ENCODE measurements at regions not wholly inside any gene's neighbourhood (a gene's known extent, or its start where the extent isn't known, plus 50 kb on each side); places are given as distances from the start of the nearest gene placed in this dataset.
A peak's percentile ranks its signal among the peaks of the same experiment; 100 is the strongest.

GRCh38 chr12:94770791-94771190 lies 120.4 kb upstream of the TMCC3 start:
- H3K4me3 ChIP-seq (ENCODE audit: low read depth, low read length): no peak overlapping the region
- no peak for DNase-seq (ENCODE audit: low read depth)
- TF ChIP-seq CTCF (IDR thresholded peaks at IDR 0.05; ENCODE audit: low read depth, low read length, missing control alignments): no peak
- in situ Hi-C loops (cut with HindIII; ENCODE audit: low sequenced_read_pairs): no loop called here

- no peak for TF ChIP-seq CTCF (IDR thresholded peaks at IDR 0.05; ENCODE audit: low read depth, low read length, missing control alignments)
- DNase-seq (ENCODE audit: low read depth): no peak
- in situ Hi-C loops (cut with HindIII; ENCODE audit: low sequenced_read_pairs): no loop called here
- no peak overlapping the region for H3K4me3 ChIP-seq (ENCODE audit: low read depth, low read length)
These were observed 119.7 kb upstream of the TMCC3 start for GRCh38 chr12:94769776-94770759.

- no peak overlapping the region for H3K4me3 ChIP-seq (ENCODE audit: low read depth, low read length)
- no peak for DNase-seq (ENCODE audit: low read depth)
- no peak for TF ChIP-seq CTCF (IDR thresholded peaks at IDR 0.05; ENCODE audit: low read depth, low read length, missing control alignments)
- in situ Hi-C loops (cut with HindIII; ENCODE audit: low sequenced_read_pairs): no loop called here
These were observed 118.7 kb upstream of the TMCC3 start for GRCh38 chr12:94769047-94769420.

- in situ Hi-C loops (cut with HindIII; ENCODE audit: low sequenced_read_pairs): no loop called here
- no peak for DNase-seq (ENCODE audit: low read depth)
- no peak for TF ChIP-seq CTCF (IDR thresholded peaks at IDR 0.05; ENCODE audit: low read depth, low read length, missing control alignments)
- no peak overlapping the region for H3K4me3 ChIP-seq (ENCODE audit: low read depth, low read length)
These were observed 118.2 kb upstream of the TMCC3 start for GRCh38 chr12:94768398-94769046.

- in situ Hi-C loops (cut with HindIII; ENCODE audit: low sequenced_read_pairs): no loop called here
- peak; percentile 55 for DNase-seq (ENCODE audit: low read depth)
- H3K4me3 ChIP-seq (ENCODE audit: low read depth, low read length): no peak overlapping the region
- no peak for TF ChIP-seq CTCF (IDR thresholded peaks at IDR 0.05; ENCODE audit: low read depth, low read length, missing control alignments)
These were observed 117.6 kb upstream of the TMCC3 start for GRCh38 chr12:94767956-94768355.

- in situ Hi-C loops (cut with HindIII; ENCODE audit: low sequenced_read_pairs): no loop called here
These were observed 116.0 kb upstream of the TMCC3 start for GRCh38 chr12:94766397-94766796.

More at GRCh38 chr12:94766397-94766796, 116.0 kb upstream of the TMCC3 start:
- TF ChIP-seq CTCF (IDR thresholded peaks at IDR 0.05; ENCODE audit: low read depth, low read length, missing control alignments): no peak
- DNase-seq (ENCODE audit: low read depth): no peak
- no peak overlapping the region for H3K4me3 ChIP-seq (ENCODE audit: low read depth, low read length)

Measured in astrocyte of the cerebellum (primary cell).